AG09319 (cell line): ENCODE measurements at regions not wholly inside any gene's neighbourhood (a gene's known extent, or its start where the extent isn't known, plus 50 kb on each side); places are given as distances from the start of the nearest gene placed in this dataset.
"Not testable (repeated sequence)": the region's sequence is repeated elsewhere in the genome, so short reads cannot be mapped to it uniquely, and the experiment has no call there.

Experiments used
- DNase-seq: peaks from one replicate; pipeline ENCODE4 v3.0.0-alpha.2; 2010; ENCODE audit warnings: low read depth; ENCODE audit errors: extremely low read depth
- TF ChIP-seq, protein P1 (sequence below): IDR thresholded peaks from 2 replicates; pipeline ENCODE4 v1.5.1; 2011; ENCODE audit warnings: low read depth, mild to moderate bottlenecking, inconsistent platforms, low read length, moderate library complexity

GRCh38 chr17:37859451-37859850 lies 64.8 kb upstream of the TBC1D3K start:
- TF ChIP-seq, protein P1, sequence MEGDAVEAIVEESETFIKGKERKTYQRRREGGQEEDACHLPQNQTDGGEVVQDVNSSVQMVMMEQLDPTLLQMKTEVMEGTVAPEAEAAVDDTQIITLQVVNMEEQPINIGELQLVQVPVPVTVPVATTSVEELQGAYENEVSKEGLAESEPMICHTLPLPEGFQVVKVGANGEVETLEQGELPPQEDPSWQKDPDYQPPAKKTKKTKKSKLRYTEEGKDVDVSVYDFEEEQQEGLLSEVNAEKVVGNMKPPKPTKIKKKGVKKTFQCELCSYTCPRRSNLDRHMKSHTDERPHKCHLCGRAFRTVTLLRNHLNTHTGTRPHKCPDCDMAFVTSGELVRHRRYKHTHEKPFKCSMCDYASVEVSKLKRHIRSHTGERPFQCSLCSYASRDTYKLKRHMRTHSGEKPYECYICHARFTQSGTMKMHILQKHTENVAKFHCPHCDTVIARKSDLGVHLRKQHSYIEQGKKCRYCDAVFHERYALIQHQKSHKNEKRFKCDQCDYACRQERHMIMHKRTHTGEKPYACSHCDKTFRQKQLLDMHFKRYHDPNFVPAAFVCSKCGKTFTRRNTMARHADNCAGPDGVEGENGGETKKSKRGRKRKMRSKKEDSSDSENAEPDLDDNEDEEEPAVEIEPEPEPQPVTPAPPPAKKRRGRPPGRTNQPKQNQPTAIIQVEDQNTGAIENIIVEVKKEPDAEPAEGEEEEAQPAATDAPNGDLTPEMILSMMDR: no peak
- DNase-seq: no peak

GRCh38 chr17:37858391-37858790 lies 65.8 kb upstream of the TBC1D3K start:
- not testable (repeated sequence) for DNase-seq

DNA sequence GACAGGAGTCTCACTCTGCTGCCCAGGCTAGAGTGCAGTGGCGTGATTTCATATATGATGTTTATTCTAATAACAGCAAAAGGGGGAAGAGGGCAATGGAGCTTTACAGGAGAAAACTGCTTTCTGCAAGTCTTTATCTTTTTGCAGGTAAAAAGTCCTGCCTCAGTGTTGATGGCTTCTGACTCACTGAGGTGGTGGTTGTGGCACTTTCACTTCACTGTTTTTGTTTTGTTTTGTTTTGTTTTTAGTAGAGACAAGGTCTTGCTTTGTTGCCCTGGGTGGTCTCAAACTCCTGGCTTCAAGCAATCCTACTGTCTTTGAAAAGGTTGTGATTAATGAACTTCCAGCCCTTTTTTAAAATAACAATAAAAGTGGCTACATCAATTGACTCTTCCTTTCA lies 68.0 kb upstream of the TBC1D3K start:
- TF ChIP-seq, protein P1: no peak
- no peak for DNase-seq

DNA sequence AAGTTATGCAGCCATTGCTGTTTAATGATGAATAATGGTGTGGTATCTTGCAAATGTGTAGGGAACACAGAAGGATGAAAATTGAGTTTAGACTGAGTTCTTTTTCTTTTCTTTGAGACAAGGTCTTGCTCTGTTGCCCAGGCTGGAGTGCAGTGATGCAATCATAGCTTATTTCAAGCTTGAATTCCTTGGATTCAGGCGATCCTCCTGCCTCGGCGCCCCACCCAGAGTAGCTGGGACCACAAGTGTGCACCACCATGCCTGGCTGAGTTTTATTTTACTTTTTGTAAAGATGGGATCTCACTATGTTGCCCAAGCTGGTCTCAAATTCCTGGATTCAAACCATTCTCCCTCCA lies 74.6 kb upstream of the TBC1D3K start:
- TF ChIP-seq, protein P1: no peak
- no peak for DNase-seq

GRCh38 chr17:37848690-37849616 lies 75.3 kb upstream of the TBC1D3K start:
- TF ChIP-seq, protein P1: no peak
- DNase-seq: no peak

DNA sequence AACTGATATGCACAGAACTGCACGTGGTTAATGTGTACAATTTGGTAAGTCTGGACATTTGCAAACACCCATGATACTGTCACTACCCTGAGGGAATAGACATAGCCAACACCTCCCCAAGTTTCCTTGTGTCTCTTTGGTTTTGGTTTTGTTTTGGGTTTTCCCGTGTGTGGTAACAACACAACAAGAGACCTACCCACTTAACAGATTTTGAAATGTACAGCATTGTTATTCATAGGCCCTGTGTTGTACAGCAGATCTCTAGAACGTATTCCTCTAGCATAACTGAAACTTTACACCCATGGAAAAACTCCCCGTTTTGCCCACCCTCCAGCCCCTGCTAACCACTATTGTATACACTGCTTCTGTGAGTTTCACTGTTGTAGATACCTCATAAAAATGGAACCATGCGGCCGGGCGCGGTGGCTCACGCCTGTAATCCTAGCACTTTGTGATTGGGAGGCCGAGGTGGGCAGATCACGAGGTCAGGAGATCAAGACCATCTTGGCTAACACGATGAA lies 76.3 kb upstream of the TBC1D3K start:
- DNase-seq: no peak

GRCh38 chr17:37847102-37847501 lies 77.1 kb upstream of the TBC1D3K start:
- no peak for DNase-seq
- TF ChIP-seq, protein P1: no peak

More for the DNA sequence above, 76.3 kb upstream of the TBC1D3K start:
- TF ChIP-seq, protein P1: no peak

GRCh38 chr17:37844977-37845293 lies 79.3 kb upstream of the TBC1D3K start:
- TF ChIP-seq, protein P1: no peak
- no peak for DNase-seq
